Activated CD8-positive, alpha-beta memory T cell treated with anti-CD3 and anti-CD28 coated beads, Interleukin-2, amount 50 U/mL, for 48 hours (primary cell): ENCODE measurements at regions not wholly inside any gene's neighbourhood (a gene's known extent, or its start where the extent isn't known, plus 50 kb on each side); places are given as distances from the start of the nearest gene placed in this dataset.

Experiments
- DNase-seq: peaks from one replicate; pipeline ENCODE4 v3.0.0-alpha.2; 2020

GRCh38 chr15:93706495-93707292 is 524.7 kb upstream of the MCTP2 start:
- DNase-seq: no peak

GRCh38 chr15:93705753-93706455 is 525.5 kb upstream of the MCTP2 start:
- no peak for DNase-seq

GRCh38 chr15:93703092-93703739 is 528.1 kb upstream of the MCTP2 start:
- DNase-seq: no peak

GRCh38 chr15:93700051-93700450 is 531.3 kb upstream of the MCTP2 start:
- DNase-seq: no peak

- DNase-seq: no peak
Observed at GRCh38 chr15:93694033-93694432, 537.3 kb upstream of the MCTP2 start.

- DNase-seq: no peak
Observed at GRCh38 chr15:93683651-93684050, 547.7 kb upstream of the MCTP2 start.

- DNase-seq: no peak
Observed at GRCh38 chr15:93671387-93671943, 559.9 kb upstream of the MCTP2 start.

- no peak for DNase-seq
Observed at GRCh38 chr15:93670931-93671330, 560.4 kb upstream of the MCTP2 start.

- DNase-seq: no peak
Observed at GRCh38 chr15:93664213-93664956, 567.0 kb upstream of the MCTP2 start.

- no peak for DNase-seq
Observed at GRCh38 chr15:93662162-93662885, 569.0 kb upstream of the MCTP2 start.

GRCh38 chr15:93658026-93658816 is 569.2 kb upstream of the RGMA start:
- no peak for DNase-seq

GRCh38 chr15:93656041-93656440 is 567.0 kb upstream of the RGMA start:
- DNase-seq: no peak

- DNase-seq: no peak
Observed at GRCh38 chr15:93649691-93650235, 560.8 kb upstream of the RGMA start.

GRCh38 chr15:93646193-93646592 is 557.2 kb upstream of the RGMA start:
- no peak for DNase-seq

GRCh38 chr15:93645594-93645993 is 556.6 kb upstream of the RGMA start:
- DNase-seq: no peak

GRCh38 chr15:93644595-93644994 is 555.6 kb upstream of the RGMA start:
- no peak for DNase-seq

- DNase-seq: no peak
Observed at GRCh38 chr15:93640411-93640962, 551.5 kb upstream of the RGMA start.

- no peak for DNase-seq
Observed at GRCh38 chr15:93631958-93632618, 543.1 kb upstream of the RGMA start.

GRCh38 chr15:93619597-93619996 is 530.6 kb upstream of the RGMA start:
- DNase-seq: no peak

- DNase-seq: no peak
Observed at GRCh38 chr15:93617443-93617842, 528.4 kb upstream of the RGMA start.
